GM18505 (cell line): ENCODE measurements at regions not wholly inside any gene's neighbourhood (a gene's known extent, or its start where the extent isn't known, plus 50 kb on each side); places are given as distances from the start of the nearest gene placed in this dataset.

Experiments
- ATAC-seq: cut with Tn5 transposase; IDR thresholded peaks from one replicate; pipeline ENCODE4 v1.9.1; 2021; ENCODE audit not compliant: unreplicated experiment
- POLR2A ChIP-seq: IDR thresholded peaks from 4 replicates; pipeline ENCODE4 v1.6.1; 2011; ENCODE audit warnings: borderline replicate concordance; ENCODE audit not compliant: insufficient read depth, insufficient read length; ENCODE audit errors: extremely low read depth

- TF ChIP-seq POLR2A, result no peak
- no peak for ATAC-seq
Observed at GRCh38 chr10:78280604-78281003, 246.9 kb downstream of the RPS24 start.

DNA sequence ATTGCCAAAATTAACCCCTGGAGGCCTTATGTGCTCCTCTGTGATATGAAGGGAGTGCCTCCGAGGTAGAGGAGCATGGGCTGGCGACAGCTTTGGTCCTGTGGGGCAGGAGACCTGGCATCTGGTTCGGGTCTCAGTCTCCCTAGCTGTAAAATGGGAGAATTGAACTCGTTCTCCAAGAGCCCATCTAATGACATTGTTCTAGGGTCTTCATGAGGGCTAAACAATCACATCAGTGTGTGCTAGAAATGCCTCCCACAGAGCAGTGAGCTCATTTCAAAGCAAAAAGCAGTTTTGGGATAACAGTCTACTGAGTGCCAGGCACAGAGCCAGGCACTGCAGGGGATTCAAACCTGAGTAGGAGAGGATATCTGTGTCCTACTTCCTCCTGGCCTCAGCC is 248.0 kb downstream of the RPS24 start:
- TF ChIP-seq POLR2A, result no peak
- ATAC-seq, result no peak

GRCh38 chr10:78283069-78283682 is 249.5 kb downstream of the RPS24 start:
- ATAC-seq, result no peak
- no peak for TF ChIP-seq POLR2A

- TF ChIP-seq POLR2A, result no peak
Observed at GRCh38 chr10:78284381-78284780, 250.7 kb downstream of the RPS24 start.

DNA sequence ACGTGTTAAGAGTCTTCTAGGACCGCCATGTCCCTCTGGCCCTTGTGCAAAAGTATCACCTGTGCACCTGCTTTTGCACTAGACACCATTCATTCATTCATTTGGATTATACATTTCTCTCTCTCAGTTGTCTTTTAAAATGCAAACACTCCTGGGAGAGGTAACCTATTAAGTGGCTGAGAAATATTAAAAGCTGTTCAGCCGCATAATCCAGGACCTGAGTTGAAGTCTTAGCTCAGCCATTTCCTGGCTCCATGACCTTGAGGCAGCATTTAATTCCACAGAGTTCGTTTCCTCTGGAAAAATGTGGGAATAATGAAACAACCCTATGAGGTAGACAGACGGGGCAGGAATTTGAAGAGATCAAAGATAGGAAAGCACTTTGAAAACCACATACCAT is 251.6 kb downstream of the RPS24 start:
- TF ChIP-seq POLR2A, result no peak
- ATAC-seq, result no peak

More at GRCh38 chr10:78284381-78284780, 250.7 kb downstream of the RPS24 start:
- ATAC-seq, result no peak

DNA sequence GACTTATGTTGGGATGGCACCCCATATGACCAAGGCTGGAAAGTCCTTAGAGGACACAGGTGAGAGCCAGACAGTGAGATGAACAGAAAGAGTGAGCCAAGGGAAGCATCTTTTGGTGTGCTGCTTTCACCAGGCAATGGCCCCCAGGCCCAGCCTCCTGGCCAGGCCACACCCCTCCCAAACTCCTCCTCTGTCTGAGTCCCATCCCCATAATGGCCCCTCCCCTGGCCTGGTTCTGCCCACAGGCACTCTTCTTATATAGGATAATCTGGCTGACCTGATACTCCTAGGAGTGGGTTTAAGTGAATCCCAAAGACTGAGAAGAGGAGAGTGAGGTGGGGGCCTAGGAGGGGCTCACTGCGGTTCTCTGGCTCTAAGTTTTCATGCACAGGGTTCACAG is 252.5 kb downstream of the RPS24 start:
- TF ChIP-seq POLR2A, result no peak

DNA sequence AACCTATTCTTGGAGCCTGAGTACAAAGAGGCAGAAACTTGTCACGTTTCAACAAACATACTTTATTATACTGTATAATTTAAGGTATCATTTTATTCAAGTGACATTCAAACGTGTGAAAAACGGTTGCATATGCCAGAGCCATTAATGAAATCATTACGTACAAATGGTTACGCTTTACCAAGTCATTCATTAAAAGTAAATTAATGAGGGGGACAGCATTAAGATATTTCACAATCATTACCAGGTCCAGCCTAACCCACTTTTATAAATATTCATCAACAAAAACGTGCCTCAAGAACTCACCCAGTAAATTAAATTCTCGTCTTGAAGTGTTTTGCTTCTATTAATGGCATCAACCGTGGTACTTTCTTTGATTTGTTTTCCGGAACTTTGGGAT is 253.0 kb downstream of the RPS24 start:
- no peak for ATAC-seq
- no peak for TF ChIP-seq POLR2A

More for the DNA sequence above, 252.5 kb downstream of the RPS24 start:
- no peak for ATAC-seq

GRCh38 chr10:78287618-78288017 is 254.0 kb downstream of the RPS24 start:
- no peak for TF ChIP-seq POLR2A
- no peak for ATAC-seq

DNA sequence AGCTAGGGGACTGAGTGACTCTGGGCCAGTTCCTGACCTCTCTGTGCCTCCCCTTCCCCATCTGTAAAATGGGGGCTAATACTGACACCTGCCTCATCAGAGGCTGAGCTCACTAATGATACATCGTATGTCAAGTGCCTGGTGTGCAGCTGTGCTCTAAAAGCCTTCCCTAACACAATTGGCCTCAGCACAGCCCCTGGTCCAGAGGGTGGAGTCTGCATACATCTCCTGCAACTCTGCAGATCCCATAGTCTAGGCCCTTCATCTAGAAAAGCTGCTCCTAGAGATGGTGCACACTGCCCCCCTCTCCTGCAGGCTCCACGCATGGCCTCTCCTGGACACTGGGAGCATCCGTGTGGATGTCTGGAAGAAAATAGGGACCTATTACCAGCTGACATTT is 255.0 kb downstream of the RPS24 start:
- TF ChIP-seq POLR2A, result no peak
- no peak for ATAC-seq

DNA sequence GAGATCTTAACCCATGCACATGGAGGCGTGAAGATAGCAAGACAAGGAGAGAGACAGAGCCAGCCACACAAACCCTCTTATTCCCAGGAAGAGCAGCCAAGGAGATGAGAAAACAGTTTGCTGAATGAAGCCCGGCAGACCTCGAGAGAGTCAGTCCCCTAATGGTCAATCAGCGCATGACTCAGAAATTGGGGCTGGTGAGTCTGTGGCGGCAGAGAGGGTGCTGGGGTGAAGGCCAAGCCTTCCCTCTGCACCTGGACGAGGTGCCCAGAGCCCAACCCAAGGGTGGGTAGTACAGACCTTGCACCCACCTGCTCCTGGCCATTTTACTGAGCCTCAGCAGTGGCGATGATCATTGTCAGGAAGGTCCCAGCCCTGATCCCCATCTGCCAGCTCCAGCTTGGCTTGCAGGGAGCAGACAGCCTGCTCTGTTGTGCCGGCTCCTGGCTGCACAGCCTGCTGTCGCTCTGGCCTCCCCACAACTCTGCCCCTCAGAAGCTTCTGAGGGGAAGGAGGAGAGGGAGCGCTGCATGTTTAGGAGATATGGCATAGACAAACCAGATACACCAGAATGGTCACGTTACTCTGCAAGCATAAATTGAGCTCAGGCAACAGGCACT is 256.6 kb downstream of the RPS24 start:
- ATAC-seq, result no peak
- TF ChIP-seq POLR2A, result no peak

DNA sequence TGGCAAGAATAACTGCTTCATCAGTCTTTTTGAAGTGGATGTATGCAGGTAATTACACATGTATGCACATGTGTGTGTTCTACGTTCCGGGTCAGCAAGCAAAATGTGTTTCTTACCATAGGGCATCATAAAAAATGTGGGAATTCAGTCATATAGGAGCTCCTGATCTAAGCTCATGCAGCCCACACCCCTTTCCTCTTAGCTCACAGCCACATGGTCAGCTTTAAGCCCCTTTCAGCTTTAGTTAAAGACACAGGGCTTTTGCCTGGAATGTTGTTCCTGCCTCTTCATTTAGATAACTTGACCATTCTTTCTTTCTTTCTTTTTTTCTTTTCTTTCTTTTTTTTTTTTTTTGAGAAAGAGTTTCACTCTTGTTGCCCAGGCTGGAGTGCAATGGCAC is 258.1 kb downstream of the RPS24 start:
- TF ChIP-seq POLR2A, result no peak
- no peak for ATAC-seq

- TF ChIP-seq POLR2A, result no peak
- no peak for ATAC-seq
Observed at GRCh38 chr10:78292250-78292981, 258.8 kb downstream of the RPS24 start.

DNA sequence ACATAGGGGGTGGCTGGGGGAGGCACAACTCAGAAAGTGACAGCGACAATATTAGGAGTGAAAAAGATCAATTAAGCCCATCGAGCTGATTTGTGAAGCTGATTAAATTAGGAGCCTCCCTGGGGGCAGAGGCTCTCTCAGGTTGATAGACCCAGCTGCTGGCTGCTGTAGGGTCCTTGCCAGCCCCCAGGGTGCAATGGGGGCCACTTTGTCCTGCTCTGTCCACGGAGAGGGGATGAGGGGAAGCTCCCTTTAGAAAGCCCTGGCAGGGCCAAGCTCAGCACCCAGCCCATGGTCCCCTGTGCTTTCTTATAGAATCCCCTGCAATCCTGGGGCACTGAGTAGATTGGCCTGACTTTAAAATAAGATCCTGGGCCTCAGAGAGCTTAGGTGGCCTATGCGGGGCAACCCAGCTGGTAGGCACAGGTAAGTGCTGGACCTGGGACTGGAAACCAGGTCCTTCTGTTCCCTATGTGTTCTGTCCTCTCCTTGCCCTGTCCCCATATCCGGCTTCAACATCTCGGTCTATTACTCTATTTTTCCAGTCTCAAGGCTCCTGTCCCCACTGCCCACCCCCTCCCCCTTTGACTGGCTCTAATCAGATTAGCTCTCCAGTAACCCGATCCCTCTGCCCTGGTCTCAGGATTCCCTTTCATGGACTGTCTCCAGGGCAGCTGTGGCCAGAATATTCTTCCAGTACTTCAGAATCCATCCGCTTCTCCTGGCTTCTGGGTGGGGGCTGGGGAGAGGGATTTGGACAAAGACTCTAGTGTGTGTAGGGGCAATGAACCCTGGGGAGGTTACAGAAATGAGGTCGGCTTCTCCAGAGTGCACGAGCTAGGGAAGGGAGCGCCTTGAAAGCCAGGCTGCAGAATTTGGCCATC is 259.6 kb downstream of the RPS24 start:
- ATAC-seq, result no peak
- no peak for TF ChIP-seq POLR2A
